ENCODE measurements at regions not wholly inside any gene's neighbourhood (a gene's known extent, or its start where the extent isn't known, plus 50 kb on each side); places are given as distances from the start of the nearest gene placed in this dataset.

DNA sequence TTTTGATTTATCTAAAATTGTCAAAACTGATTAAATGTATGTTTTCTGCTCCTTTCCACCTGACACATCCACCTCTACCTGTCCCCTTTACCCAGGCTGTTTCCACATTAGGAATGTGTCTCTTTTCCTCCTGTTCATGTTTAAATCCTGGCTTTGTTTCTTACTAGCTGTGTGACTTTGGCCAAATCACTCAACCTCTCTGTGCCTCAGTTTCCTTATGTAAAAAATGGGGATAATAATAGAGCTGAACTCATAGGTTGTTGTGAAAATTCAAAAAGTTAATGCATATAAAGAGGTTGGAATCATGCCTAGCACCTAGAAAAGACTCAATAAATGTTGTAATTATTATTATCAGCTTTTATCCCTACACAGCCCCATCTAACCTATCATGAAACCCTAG, 136.8 kb downstream of the NXPE2 start:
- TF ChIP-seq, protein P1, sequence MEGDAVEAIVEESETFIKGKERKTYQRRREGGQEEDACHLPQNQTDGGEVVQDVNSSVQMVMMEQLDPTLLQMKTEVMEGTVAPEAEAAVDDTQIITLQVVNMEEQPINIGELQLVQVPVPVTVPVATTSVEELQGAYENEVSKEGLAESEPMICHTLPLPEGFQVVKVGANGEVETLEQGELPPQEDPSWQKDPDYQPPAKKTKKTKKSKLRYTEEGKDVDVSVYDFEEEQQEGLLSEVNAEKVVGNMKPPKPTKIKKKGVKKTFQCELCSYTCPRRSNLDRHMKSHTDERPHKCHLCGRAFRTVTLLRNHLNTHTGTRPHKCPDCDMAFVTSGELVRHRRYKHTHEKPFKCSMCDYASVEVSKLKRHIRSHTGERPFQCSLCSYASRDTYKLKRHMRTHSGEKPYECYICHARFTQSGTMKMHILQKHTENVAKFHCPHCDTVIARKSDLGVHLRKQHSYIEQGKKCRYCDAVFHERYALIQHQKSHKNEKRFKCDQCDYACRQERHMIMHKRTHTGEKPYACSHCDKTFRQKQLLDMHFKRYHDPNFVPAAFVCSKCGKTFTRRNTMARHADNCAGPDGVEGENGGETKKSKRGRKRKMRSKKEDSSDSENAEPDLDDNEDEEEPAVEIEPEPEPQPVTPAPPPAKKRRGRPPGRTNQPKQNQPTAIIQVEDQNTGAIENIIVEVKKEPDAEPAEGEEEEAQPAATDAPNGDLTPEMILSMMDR (conservative IDR thresholded peaks at IDR 0.05) = no peak
- TF ChIP-seq EZH2 (IDR thresholded peaks at IDR 0.05; ENCODE audit: low read depth) = no peak

All from PC-9 (cell line).